CD14-positive monocyte (primary cell): ENCODE measurements at regions not wholly inside any gene's neighbourhood (a gene's known extent, or its start where the extent isn't known, plus 50 kb on each side); places are given as distances from the start of the nearest gene placed in this dataset.
"Not testable (repeated sequence)": the region's sequence is repeated elsewhere in the genome, so short reads cannot be mapped to it uniquely, and the experiment has no call there.

ENCODE experiments used
- DNase-seq, 3 donors: peaks; one replicate each; pipeline ENCODE4 v3.0.0-alpha.2; 2011 to 2022
- H2AFZ ChIP-seq: 2 replicates; pipeline ENCODE4 v1.6.0; 2012; ENCODE audit warnings: mild to moderate bottlenecking, low read depth, low read length, inconsistent platforms; ENCODE audit not compliant: insufficient read depth, poor library complexity, severe bottlenecking
- H3K27ac ChIP-seq, 2 donors: 1 replicate in 1 of 2; 2 replicates in 1 of 2; pipeline ENCODE4 v1.5.1; 2012 to 2013; ENCODE audit warnings: low read length in 2 of 2, control low read depth in 1 of 2, inconsistent platforms in 1 of 2, low read depth in 1 of 2, mild to moderate bottlenecking in 1 of 2
- H3K27me3 ChIP-seq, 2 donors: one replicate each; pipeline versions ENCODE4 v1.6.0 to v1.6.1; 2011 to 2013; ENCODE audit warnings: low read length in 2 of 2; ENCODE audit not compliant: control insufficient read depth in 2 of 2, insufficient read depth in 2 of 2
- H3K36me3 ChIP-seq, 2 donors: replicated peaks in 1 of 2; 1 replicate in 1 of 2; 2 replicates in 1 of 2; pipeline versions ENCODE4 v1.5.1 to v1.6.1; 2012 to 2013; ENCODE audit warnings: low read length in 2 of 2, control low read depth in 1 of 2, inconsistent platforms in 1 of 2, mild to moderate bottlenecking in 1 of 2; ENCODE audit not compliant: insufficient read depth in 2 of 2, control insufficient read depth in 1 of 2
- H3K4me1 ChIP-seq, 2 donors: 1 replicate in 1 of 2; 2 replicates in 1 of 2; pipeline versions ENCODE4 v1.5.1 to v1.6.1; 2012 to 2013; ENCODE audit warnings: low read length in 2 of 2, control low read depth in 1 of 2, inconsistent platforms in 1 of 2, mild to moderate bottlenecking in 1 of 2, moderate library complexity in 1 of 2; ENCODE audit not compliant: insufficient read depth in 2 of 2, control insufficient read depth in 1 of 2
- H3K4me2 ChIP-seq: replicated peaks from 2 replicates; pipeline ENCODE3; 2012; ENCODE audit warnings: low read length, moderate library complexity, mild to moderate bottlenecking; ENCODE audit not compliant: poor library complexity, severe bottlenecking; ENCODE audit errors: extremely low read depth
- H3K4me3 ChIP-seq, 3 experiments: fragments of 200-600 bp in 1 of 3; sonication (generic) in 1 of 3; replicated peaks in 1 of 3; 1 replicate in 2 of 3; 2 replicates in 1 of 3; pipeline ENCODE4 v1.5.1; 2011 to 2013; ENCODE audit warnings: low read length in 3 of 3, mild to moderate bottlenecking in 3 of 3, control low read depth in 2 of 3, low read depth in 2 of 3, inconsistent platforms in 1 of 3, moderate library complexity in 1 of 3
- H3K79me2 ChIP-seq: 2 replicates; pipeline ENCODE4 v1.6.0; 2012; ENCODE audit warnings: mild to moderate bottlenecking, control low read depth, inconsistent platforms, low read length, moderate library complexity; ENCODE audit not compliant: insufficient read depth
- H3K9ac ChIP-seq: 2 replicates; pipeline ENCODE4 v1.6.0; 2017; ENCODE audit warnings: low read length, mild to moderate bottlenecking; ENCODE audit not compliant: insufficient read depth, poor library complexity, severe bottlenecking
- H3K9me3 ChIP-seq, 2 donors: replicated peaks in 1 of 2; 1 replicate in 1 of 2; 2 replicates in 1 of 2; pipeline versions ENCODE4 v1.5.1 to v1.6.1; 2012 to 2013; ENCODE audit warnings: low read length in 2 of 2, control low read depth in 1 of 2; ENCODE audit not compliant: control insufficient read depth in 1 of 2, insufficient read depth in 1 of 2
- H4K20me1 ChIP-seq: 2 replicates; pipeline ENCODE4 v1.6.0; 2012; ENCODE audit warnings: mild to moderate bottlenecking, low read length, control low read depth, moderate library complexity; ENCODE audit not compliant: insufficient read depth
- H3K27ac Mint-ChIP-seq, 7 donors: one replicate each; pipeline ENCODE4 v1.8.0; 2020; ENCODE audit warnings: mild to moderate bottlenecking in 7 of 7, mixed read lengths in 7 of 7, moderate library complexity in 6 of 7, inconsistent platforms in 2 of 7
- H3K27me3 Mint-ChIP-seq, 3 donors: one replicate each; pipeline ENCODE4 v1.8.0; 2021 to 2022; ENCODE audit warnings: low read depth in 3 of 3, mild to moderate bottlenecking in 3 of 3, mixed read lengths in 3 of 3, moderate library complexity in 3 of 3, inconsistent platforms in 1 of 3
- H3K36me3 Mint-ChIP-seq, 2 donors: one replicate each; pipeline ENCODE4 v1.8.0; 2020; ENCODE audit warnings: mixed read lengths in 2 of 2, inconsistent platforms in 1 of 2, mild to moderate bottlenecking in 1 of 2
- H3K4me1 Mint-ChIP-seq: one replicate; pipeline ENCODE4 v1.8.0; 2020; ENCODE audit warnings: mild to moderate bottlenecking, mixed read lengths
- H3K4me3 Mint-ChIP-seq, 2 donors: one replicate each; pipeline ENCODE4 v1.8.0; 2020; ENCODE audit warnings: mild to moderate bottlenecking in 2 of 2, mixed read lengths in 2 of 2, moderate library complexity in 1 of 2
- H3K9me3 Mint-ChIP-seq, 7 donors: one replicate each; pipeline ENCODE4 v1.8.0; 2020 to 2022; ENCODE audit warnings: mixed read lengths in 7 of 7, mild to moderate bottlenecking in 6 of 7, moderate library complexity in 6 of 7, inconsistent platforms in 2 of 7
- WGBS: methylation state at CpG from one replicate; pipeline ENCODE4 v1.1.5; 2013; ENCODE audit warnings: missing lambda C conversion rate; ENCODE audit not compliant: insufficient coverage; 5-methylcytosine and 5-hydroxymethylcytosine counted together
- intact Hi-C, 2 donors: fragments of 100-400 bp; cut with micrococcal nuclease; formaldehyde crosslinking; loops; one replicate each; pipeline versions ENCODE4 v1.15.0 to v1.15.1; 2023
- TF ChIP-seq, protein P1 (sequence below): fragments of 200-600 bp; IDR thresholded peaks from one replicate; pipeline ENCODE4 v1.8.0; 2022; ENCODE audit warnings: antibody characterized with exemption, mild to moderate bottlenecking

GRCh38 chrX:1119275-1119674, 93.2 kb downstream of the CRLF2 start:
- Histone ChIP-seq H3K4me2 (no peak overlapping the region), H3K4me1 (peaks cover 0 to 4% of the 10 kb centered on the region in 2 donors), H3K79me2 (no peaks in the 10 kb centered on the region), H2AFZ (no peak overlapping the region), H3K4me3 (no peak overlapping the region), H3K9ac (no peak overlapping the region), H3K27ac (no peak overlapping the region), H3K9me3 (no peaks in the 10 kb centered on the region), H3K36me3 (no peaks in the 10 kb centered on the region), H3K27me3 (no peaks in the 10 kb centered on the region), H4K20me1 (no peaks in the 10 kb centered on the region)
- WGBS = no CpG with 5 or more reads among the region's 2 CpGs
- TF ChIP-seq, protein P1, sequence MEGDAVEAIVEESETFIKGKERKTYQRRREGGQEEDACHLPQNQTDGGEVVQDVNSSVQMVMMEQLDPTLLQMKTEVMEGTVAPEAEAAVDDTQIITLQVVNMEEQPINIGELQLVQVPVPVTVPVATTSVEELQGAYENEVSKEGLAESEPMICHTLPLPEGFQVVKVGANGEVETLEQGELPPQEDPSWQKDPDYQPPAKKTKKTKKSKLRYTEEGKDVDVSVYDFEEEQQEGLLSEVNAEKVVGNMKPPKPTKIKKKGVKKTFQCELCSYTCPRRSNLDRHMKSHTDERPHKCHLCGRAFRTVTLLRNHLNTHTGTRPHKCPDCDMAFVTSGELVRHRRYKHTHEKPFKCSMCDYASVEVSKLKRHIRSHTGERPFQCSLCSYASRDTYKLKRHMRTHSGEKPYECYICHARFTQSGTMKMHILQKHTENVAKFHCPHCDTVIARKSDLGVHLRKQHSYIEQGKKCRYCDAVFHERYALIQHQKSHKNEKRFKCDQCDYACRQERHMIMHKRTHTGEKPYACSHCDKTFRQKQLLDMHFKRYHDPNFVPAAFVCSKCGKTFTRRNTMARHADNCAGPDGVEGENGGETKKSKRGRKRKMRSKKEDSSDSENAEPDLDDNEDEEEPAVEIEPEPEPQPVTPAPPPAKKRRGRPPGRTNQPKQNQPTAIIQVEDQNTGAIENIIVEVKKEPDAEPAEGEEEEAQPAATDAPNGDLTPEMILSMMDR = no peak
- H3K4me1 Mint-ChIP-seq = peaks cover 9% of the 10 kb centered on the region
- no peak overlapping the region for H3K4me3 Mint-ChIP-seq
- no peaks in the 10 kb centered on the region for H3K36me3 Mint-ChIP-seq
- peaks cover 4 to 21% (median 14%) of the 10 kb centered on the region in 3 donors for H3K27me3 Mint-ChIP-seq
- DNase-seq = no peak
- intact Hi-C loops = no loop called here
- H3K9me3 Mint-ChIP-seq = peaks cover 0 to 2% (median 0%) of the 10 kb centered on the region in 7 donors
- H3K27ac Mint-ChIP-seq = no peak overlapping the region

DNA sequence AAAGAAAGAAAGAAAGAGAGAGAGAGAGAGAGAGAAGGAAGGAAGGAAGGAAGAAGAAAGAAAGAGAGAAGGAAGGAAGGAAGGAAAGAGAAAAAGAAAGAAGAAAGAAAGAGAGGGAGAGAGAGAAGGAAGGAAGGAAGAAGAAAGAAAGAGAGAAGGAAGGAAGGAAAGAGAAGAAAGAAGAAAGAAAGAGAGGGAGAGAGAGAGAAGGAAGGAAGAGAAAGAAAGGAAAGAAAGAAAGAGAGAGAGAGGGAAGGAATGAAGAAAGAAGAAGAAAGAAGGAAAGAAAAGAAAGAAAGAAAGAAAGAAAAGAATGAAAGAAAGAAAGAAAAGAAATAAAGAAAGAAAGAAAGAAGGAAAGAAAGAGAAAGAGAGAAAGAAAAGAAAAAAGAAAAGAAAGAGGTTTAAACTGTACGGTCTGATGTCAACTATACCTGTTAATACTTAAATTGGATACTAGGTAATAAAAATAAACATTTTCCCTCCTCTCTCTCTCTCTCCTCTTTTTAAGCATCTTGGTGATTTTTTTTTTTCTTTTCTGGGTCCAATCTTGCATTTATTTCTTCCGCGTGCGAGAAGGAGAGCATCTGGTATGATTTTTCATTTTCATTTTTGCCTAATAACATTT, 93.8 kb downstream of the CRLF2 start:
- Histone ChIP-seq H3K9me3 (no peaks in the 10 kb centered on the region), H3K4me3 (no peak overlapping the region), H2AFZ (no peak overlapping the region), H3K36me3 (no peaks in the 10 kb centered on the region), H3K9ac (no peak overlapping the region), H3K79me2 (no peaks in the 10 kb centered on the region), H4K20me1 (no peaks in the 10 kb centered on the region), H3K27me3 (no peaks in the 10 kb centered on the region), H3K4me2 (no peak overlapping the region), H3K27ac (no peak overlapping the region), H3K4me1 (peaks cover 0 to under 1% of the 10 kb centered on the region in 2 donors)
- Mint-ChIP-seq H3K27ac (no peak overlapping the region), H3K27me3 (peaks cover 4 to 16% (median 14%) of the 10 kb centered on the region in 3 donors), H3K36me3 (no peaks in the 10 kb centered on the region), H3K9me3 (peaks cover 0 to 2% (median 0%) of the 10 kb centered on the region in 7 donors), H3K4me1 (peaks cover 5% of the 10 kb centered on the region), H3K4me3 (no peak overlapping the region)
- intact Hi-C loops = no loop called here
- DNase-seq = no peak
- TF ChIP-seq, protein P1 = no peak
- WGBS = no CpG with 5 or more reads among the region's 4 CpGs

DNA sequence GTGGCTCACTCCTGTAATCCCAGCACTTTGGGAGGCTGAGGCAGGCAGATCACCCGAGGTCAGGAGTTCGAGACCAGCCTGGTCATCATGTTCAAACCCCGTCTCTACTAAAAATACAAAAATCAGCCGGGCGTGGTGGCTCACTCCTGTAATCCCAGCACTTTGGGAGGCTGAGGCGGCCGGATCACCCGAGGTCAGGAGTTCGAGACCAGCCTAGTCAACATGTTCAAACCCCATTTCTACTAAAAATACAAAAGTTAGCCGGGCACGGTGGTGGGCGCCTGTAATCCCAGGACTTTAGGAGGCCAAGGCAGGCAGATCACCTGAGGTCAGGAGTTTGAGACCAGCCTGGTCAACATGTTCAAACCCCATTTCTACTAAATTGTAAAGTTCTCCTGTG, 97.0 kb downstream of the CRLF2 start:
- H3K27ac Mint-ChIP-seq, H3K9me3 Mint-ChIP-seq, intact Hi-C loops, H3K4me2 ChIP-seq, H3K36me3 ChIP-seq, H4K20me1 ChIP-seq, H3K79me2 ChIP-seq, H3K9ac ChIP-seq, H3K36me3 Mint-ChIP-seq, H3K4me1 Mint-ChIP-seq, H3K4me1 ChIP-seq, H2AFZ ChIP-seq, H3K4me3 ChIP-seq, DNase-seq, H3K27ac ChIP-seq, H3K9me3 ChIP-seq, H3K4me3 Mint-ChIP-seq: not testable (repeated sequence)
- H3K27me3 Mint-ChIP-seq = peaks cover 23 to 38% (median 33%) of the 10 kb centered on the region in 3 donors
- H3K27me3 ChIP-seq = peaks cover 9 to 27% of the 10 kb centered on the region in 2 donors
- 83% methylated on average over 8 of the region's 12 CpGs for WGBS
